DMS114 treated with DMSO at 0.1 percent for 48 hours (cell line): ENCODE measurements at regions not wholly inside any gene's neighbourhood (a gene's known extent, or its start where the extent isn't known, plus 50 kb on each side); places are given as distances from the start of the nearest gene placed in this dataset.
A peak's percentile ranks its signal among the peaks of the same experiment; 100 is the strongest.

ENCODE experiments used
- DNase-seq: peaks from one replicate; lab custom pipeline; 2025; ENCODE audit not compliant: unreplicated experiment; lab: John Stamatoyannopoulos, UW

DNA sequence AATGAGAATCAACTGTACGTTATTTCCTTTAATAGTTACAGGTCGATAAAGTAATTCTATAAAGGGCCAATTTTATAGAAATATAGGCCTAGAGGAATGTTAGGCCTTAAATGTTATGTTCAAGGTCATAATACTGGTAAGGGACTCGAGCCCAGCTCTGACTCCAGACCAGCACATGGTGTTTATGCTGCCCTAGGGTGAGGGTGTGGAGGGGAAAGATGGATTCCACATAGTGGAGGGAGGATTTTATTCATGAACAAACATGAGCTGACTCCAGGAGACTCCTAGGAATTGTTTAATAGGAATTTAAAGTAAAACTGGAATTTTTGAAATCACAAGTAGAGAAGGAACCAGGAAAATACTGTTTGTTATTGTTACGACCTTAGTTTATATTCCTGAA lies 139.9 kb downstream of the LACC1 start:
- no peak for DNase-seq

DNA sequence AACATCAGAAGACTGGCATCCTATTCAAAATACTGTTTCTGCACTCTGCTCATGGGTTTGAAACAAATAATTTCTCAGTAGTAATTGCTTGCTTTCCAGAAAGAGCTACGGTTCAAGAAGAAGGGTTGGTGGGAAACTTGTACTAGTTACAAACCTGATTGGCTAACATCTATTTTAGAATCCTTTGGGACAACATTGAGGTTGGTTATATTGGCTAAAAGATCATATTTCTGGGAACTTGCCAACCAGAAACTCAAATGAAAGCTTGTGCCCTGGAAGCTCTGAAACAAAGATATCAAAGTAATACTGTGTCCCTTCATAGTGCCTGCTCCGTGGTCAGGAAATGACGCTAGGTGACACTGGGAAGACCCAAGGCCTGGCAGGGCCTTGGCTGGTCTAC lies 141.7 kb downstream of the LACC1 start:
- DNase-seq = no peak

DNA sequence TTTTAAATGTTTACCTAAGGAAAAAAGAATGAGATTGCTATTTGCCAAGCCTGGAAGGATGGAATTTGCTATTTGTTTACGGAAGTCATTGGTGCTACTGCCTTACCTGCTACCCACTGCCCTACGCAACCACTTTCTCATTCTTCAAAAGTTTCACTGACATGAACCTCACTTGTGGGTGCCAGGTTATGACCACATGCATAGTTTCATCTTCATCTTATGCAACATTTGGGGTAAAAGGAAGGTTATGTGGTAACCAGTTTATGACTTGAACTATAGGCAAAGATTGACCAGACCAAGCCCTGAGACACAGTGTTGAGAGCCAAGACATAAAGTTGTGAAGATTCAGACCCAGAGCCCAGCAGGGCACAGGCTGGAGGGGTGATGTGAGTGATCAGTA lies 142.5 kb downstream of the LACC1 start:
- no peak for DNase-seq

DNA sequence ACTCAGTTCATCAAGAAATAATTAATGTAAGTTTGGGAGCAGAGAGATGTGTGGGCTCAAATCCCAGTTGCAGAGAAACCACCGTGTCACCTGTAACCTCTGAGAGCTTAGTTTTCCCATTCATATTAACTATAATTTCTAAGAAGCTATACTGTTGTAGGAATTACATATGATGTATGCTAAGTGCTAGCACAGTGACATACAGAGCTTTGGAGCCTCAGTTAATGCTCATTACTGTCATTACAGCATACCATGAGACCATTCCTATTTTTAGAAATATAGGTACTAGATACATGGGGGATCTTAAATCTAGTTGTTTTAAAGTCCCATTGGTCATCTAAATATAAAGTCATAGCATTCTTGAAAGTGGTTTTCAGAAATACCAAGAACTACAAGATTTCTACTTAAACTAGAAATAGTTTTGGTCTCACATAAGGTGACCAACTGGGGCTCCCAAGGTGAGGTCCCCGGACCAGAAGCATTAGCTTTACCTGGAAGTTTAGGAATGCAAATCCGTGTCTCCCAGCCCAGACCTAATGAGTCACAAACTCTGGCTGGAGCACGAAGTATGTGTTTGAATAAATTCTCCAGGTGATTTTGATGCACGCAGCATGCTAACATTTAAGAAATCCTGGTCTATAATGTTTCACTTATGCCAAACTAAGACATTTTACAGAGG lies 144.6 kb downstream of the LACC1 start:
- no peak for DNase-seq

DNA sequence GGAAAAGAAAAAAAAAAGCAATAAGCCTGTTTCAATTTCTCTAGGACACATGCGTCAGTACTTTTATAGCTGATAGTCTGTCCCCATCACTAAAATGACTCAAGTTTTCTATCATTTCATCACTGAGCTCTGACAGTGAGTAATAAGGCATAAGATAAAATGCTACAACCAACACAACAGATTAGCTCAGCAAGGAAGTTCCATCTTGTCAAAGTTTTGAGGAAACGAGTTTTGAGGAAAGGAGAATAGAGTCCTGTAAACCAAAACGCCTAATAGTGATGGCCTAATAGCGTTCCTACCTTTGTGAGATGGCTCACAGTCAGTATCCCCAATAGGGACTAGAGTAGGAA lies 145.1 kb downstream of the LACC1 start:
- DNase-seq = no peak

DNA sequence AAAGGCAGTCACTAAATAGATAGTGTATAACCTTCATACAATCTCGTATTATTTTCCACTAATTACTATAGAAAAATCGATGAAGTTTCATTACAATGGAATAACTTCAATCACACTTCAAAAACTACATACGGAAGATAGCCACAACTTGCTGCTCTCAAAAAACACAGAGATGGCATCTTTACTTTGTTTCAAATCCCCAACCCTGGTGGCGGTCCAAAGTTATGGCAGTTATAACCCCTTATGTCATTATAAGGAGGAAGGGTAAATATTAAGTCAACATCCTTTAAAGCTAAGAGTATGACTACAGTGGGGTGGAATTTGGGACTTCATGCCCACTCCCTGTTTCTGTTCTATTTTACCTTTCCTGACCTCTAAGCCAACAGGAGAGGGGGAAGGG lies 146.5 kb downstream of the LACC1 start:
- no peak for DNase-seq

DNA sequence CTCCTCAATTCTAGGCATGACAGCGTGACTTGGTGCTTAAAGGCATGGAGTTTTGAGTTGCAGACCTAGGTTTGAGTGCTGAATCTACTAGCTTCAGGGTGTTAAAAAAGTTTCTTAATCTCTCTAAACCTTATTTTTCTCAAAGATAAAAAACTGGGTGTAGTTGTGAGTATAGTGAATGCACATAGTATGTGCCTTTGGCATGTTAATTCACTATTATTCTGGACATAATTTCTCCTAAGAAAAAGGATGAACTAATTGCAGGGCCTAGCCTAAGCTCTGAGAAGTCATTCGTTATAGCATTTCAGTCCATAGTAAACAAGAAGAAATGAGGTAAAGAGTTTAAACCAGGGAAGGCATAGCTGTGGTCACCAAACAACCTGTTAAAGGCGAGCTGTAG lies 149.0 kb downstream of the LACC1 start:
- no peak for DNase-seq

DNA sequence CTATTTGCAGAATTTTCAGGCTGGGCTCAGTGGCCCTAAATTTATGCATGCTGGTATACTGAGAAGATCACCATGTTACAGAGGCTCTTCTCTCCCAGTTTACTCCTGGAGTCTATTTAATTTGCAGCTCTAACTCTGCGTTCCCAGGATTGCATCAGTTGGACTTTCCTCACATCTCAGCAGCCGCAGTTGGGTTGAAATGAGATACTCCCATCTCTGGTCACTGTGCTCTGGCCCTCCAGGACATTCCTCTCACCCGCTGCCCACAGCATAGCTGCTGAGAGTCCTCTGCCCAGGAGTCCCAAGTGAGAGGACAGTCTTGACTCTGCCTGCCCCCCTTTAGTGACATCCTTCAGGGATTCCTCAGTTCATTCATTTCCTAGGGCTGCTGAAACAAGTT lies 150.9 kb downstream of the LACC1 start:
- DNase-seq = no peak

DNA sequence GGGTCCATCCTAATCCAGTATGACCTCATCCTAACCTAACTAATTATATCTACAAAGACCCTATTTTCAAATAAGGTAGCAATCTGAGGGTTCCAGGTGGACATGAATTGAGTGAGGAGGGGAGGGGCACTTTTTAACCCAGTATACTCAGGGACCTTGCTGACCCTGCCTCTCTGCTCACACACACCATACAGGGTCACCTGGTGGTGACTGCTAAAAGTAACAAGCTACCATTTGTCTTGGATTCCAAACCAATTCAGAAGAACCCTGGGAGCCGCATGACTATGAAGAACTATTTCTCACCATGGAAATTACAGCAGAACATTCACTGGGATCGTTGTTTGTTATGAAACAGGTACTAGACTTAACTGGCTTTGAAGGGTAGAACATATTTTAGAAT lies 151.9 kb downstream of the LACC1 start:
- DNase-seq = no peak

DNA sequence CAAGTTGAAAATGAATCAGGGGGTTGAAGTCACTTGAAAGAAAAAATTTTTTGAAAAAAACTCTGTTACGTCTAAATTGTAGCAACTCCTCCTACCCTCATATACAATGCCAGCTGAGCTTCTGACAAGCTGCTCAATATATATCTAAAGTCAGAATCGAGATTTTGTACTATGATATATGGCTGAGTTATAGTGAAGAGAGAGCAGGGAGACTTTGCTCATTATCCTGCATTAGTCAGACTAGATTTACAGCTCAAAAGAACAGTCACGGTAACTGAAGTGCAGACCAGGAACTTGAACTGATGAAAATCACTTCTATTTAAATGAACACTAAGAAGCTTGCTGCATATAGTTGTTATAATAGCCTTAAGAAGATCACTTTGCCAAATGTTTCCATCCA lies 153.1 kb downstream of the LACC1 start:
- DNase-seq = no peak

DNA sequence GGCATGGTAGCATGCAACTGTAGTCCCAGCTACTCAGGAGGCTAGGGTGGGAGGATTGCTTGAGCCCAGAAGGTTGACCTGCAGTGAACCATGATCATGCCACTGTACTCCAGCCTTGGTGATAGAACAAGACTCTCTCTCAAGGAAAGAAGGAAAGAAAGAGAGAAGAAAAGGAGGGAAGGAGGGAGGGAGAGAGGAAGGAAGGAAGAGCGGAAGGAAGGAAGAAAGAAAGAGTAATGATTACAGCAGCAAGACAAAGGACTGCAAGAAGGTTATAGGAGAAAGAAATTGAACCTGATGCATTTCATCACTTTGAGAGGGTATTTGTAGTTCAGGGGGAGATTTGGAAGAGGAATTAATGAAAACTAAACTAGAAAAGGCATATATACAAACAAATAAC lies 155.7 kb downstream of the LACC1 start:
- DNase-seq = no peak

DNA sequence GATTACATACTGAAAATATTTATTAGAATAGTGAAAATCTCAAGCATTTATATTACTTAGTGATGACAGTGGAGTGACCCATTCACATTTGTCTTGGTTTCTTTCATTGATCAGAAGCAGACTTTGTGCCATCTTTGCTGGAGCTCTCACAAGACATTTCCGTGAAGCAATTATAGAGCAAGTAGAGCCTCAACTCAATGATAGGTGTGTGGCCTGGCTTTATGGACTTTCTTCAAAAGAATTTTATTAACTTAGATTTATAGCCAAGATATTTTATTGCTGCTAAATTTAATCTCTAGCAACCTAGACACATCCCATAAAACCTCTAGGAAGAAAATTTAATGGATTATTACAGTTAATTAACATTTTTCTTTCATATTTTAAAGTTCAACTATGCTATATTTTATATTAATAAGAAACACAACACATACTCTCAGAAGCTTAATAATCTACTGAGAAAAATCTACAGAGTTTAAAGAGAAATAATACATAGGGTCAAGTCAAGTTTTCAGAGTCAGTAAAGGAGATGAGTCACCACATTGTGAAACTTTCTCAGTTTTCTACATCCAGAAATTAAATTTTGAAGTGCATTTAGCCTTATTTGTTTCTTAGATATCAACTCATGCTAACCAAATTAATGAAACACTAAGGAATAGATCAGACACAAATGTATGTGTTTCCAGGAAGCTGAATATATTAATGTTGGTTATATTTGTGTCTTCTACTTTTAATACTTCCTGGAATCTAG lies 160.5 kb downstream of the LACC1 start:
- DNase-seq = no peak

DNA sequence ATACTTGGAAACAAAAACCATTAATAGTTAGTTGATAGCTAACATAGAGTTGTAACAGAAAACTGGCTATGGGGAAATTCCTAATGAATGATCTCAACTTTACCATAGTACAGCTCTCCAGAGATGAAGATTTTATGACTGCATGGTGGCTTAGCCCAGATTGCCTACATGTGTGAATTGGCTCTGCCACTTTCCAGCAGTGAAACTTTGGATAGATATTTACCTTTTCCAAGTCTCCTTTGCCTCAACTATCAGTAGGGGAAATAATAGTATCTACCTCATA lies 161.1 kb downstream of the LACC1 start:
- no peak for DNase-seq

DNA sequence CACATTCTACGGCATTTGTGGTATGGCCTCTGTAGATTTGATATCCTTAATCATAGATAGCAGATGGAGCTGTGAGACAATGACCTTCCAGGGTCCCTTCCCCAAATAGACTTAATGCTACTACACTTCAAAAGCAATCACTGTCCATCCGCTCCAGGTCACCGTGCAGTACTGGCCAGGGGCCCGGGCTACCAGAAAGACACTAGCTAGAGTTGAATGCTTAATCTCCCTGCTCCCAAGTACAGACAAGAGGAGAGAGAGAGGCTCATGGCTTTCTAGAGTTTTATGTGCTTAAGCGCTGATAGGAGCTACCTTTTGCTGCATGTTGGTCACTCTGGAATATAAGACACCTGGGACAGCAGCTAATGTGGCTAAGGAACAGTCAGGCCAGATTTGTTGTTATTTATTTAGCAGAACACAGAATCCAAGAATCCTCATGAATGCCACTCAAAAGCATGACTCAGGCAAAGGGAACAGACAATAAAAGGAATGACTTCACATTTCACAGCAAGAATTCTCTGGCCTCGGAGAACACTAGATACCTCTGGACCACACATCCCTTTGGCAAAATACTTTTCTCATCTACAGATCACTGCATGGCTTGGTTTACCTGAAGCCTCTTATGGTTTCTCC lies 165.0 kb downstream of the LACC1 start:
- no peak for DNase-seq

DNA sequence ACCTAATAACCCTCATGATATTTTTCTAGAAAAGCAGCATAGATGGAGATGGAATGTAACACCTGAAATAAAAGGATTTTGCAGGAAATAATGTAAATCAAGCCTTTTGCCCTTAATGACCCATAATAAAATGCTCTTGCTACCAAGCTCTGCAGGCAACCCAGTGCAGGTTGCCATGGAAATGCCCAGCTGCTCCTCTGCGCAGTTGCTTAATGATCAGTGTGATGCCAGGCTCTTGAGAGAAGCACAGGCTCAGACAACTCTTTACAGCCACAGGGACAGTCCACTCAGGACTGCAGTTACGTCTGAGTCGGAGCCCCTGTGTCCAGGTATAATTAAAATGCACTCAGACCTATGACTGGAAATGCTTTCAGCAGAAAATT lies 165.5 kb downstream of the LACC1 start:
- no peak for DNase-seq

DNA sequence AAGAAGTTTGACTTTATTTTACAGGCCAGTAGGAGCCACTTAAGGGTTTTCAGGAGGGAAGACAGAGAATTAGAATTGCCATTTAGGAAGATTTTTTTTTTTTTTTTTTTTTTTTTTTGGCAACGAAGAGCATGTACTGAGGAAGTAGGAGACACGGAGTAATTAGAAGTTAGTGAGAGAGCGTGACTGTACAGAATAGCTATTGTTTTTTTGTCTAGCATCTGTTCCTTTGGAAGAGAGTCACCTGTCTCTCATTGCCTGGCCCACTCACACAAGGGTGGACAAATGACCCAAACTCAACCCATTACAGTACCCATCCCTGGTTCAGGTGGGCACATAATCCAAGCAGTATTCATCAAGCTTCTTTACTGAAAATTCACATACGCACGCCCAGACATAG lies 166.7 kb downstream of the LACC1 start:
- no peak for DNase-seq

DNA sequence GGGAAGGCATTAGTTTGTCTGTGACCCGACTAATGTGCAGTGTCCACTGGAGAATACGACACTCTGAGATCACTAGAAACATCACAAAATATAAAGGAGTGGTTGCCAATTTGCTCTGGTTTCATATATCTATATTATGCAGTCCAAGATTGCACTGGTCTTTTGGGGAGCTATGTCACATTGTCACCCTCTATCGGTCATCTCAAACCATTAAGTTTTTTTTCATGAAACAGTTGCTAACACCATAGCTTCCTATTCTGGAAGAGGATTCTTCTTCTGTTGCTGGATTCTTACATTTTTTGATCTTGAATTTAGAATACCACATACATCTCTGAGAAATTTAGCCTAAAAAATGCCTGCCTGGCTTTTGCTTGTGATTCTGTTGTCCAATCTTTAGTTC lies 168.6 kb downstream of the LACC1 start:
- DNase-seq = no peak

DNA sequence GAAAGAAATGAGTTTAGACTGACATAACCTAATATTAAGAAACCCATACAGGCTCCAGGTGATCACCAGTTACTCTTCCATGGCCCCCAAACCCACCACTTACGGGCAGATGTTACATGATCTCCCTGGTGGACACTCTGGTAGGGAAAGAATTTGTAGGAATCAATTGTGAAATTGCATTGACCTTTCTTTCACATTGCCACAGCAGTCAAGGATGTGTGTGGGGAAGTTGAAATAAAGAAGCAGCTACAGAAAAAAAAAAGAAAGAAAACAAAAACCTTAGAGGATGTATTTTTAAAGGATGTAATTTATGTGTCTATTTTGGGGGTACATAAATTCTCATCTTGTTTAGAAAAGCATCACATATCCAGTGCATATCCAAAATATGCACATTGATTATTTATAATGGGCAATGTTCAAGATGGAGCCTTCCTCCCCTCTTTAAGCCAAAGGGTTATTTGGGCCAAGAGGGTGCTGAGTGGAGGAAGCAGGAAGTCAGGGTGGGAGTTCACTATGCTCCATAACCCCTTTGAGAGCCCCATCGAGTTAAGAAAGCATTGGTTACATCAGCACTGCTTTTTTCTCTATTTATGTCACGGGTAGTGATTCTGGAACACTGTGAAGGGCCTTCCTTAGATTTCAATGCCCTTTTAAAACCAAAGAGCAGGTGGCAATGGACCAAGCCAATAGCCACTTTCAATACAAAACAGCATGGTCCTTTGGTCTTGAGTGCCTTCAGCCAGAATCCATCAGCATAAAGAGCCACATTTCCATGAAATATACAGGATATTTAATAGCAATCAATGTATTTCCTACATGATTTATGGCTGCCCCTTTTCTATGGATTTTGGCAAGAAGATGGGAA lies 169.6 kb downstream of the LACC1 start:
- DNase-seq = no peak

DNA sequence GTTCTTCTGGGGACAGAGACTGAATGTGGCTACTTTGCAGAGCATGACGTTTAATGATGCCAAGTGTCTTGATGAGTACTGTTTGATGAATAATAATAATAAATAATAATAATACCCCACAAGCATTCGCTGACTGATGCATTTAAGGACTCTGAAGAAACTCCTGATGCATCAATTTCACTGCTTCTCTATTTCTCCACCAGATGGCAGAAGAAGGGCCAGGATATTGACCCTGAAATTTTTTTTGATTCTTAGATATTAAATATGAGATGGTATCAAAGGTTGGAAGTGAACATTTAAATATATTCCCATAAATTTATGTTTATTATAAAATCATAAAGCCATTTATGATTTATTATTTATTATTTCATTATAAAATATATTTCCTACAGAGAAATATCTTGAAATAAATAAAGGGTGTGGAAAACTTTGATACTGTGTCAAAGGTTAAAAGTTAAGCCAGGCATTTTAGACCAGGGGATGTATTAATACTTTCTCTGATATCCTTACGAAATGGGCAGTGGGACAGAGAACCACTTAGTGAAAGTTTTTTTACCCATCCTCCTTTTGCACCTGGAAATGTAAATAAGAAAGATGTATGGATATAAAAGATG lies 170.9 kb downstream of the LACC1 start:
- DNase-seq = peak; percentile 9

DNA sequence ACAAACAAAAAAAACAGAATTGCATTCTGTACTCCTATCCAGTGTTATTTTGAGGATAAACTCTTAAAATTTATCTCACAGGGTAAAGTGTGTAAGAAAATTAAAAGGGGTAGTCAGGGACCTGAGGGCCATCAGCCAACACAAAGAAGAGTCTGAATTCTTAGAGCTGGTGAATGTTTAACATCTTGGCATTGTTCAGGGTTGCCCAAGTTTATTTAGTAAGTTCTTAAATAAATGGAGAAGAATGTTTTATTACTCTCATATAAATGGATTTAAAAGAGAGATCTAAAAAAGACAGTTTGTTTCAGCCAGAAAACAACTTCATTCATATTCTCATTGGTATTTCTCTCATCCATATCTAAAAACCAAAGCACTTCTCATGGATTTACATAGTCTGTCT lies 171.7 kb downstream of the LACC1 start:
- no peak for DNase-seq

DNA sequence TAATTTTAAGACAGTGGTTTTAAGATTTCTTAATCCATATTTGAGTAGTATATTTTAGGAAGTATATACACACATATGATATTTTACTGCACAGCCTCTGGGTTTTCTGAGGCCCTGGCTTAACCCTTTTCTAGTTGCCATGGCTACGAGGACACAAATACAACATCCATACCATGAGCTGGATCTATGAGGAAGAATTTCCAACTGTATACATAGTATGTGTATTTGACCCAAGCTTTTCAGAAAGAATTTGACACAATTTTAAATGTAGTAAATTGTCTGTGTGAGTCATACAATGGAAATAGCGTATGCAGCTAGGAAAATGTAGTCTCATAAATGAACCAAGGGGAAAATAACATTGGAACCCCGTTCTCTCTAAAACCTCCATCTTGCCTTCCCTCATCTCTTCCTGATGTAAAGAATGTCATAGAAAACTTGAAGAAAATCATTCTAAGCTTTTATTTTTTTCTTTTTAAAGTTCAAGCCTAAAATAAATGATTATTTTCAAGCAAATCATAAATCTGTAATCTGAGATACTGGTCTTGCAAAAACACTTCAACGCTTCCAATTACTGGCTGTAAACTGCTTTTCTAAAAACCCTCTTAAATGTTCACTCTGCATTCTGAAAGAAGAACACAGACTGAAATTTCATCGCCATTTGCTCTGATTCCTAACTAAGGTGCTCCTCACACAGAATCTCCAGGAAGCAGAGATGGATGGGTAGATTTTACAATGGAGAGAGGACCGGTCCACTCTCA lies 172.4 kb downstream of the LACC1 start:
- no peak for DNase-seq
